Trophoblast cell (in vitro differentiated cells and primary cell): ENCODE measurements at regions not wholly inside any gene's neighbourhood (a gene's known extent, or its start where the extent isn't known, plus 50 kb on each side); places are given as distances from the start of the nearest gene placed in this dataset.
"Not testable (repeated sequence)": the region's sequence is repeated elsewhere in the genome, so short reads cannot be mapped to it uniquely, and the experiment has no call there.

ENCODE experiments used
- DNase-seq, 2 donors: peaks; one replicate each; pipeline ENCODE4 v3.0.0-alpha.2; 2016
- H2AFZ ChIP-seq: 2 replicates; pipeline ENCODE4 v1.6.1; 2013; ENCODE audit warnings: low read length, moderate library complexity, mild to moderate bottlenecking; ENCODE audit not compliant: insufficient read depth, poor library complexity
- H2AK5ac ChIP-seq: 2 replicates; pipeline ENCODE4 v1.6.1; 2013; ENCODE audit warnings: mild to moderate bottlenecking, low read length
- H2BK120ac ChIP-seq: 2 replicates; pipeline ENCODE4 v1.6.1; 2013; ENCODE audit warnings: low read length, mild to moderate bottlenecking, moderate library complexity; ENCODE audit not compliant: insufficient read depth, poor library complexity
- H2BK12ac ChIP-seq: 2 replicates; pipeline ENCODE4 v1.6.1; 2013; ENCODE audit warnings: mild to moderate bottlenecking, low read length, moderate library complexity
- H2BK5ac ChIP-seq: 2 replicates; pipeline ENCODE4 v1.6.1; 2013; ENCODE audit warnings: low read length, low read depth, moderate library complexity, mild to moderate bottlenecking; ENCODE audit not compliant: poor library complexity
- H3K14ac ChIP-seq: 2 replicates; pipeline ENCODE4 v1.6.1; 2013; ENCODE audit warnings: mild to moderate bottlenecking, low read length
- H3K18ac ChIP-seq: 2 replicates; pipeline ENCODE4 v1.6.1; 2013; ENCODE audit warnings: mild to moderate bottlenecking, low read length
- H3K23ac ChIP-seq: 2 replicates; pipeline ENCODE4 v1.6.1; 2013; ENCODE audit warnings: low read length
- H3K27ac ChIP-seq: 2 replicates; pipeline ENCODE4 v1.5.1; 2013; ENCODE audit warnings: low read depth, mild to moderate bottlenecking, inconsistent platforms, low read length, moderate library complexity
- H3K27me3 ChIP-seq: 2 replicates; pipeline ENCODE4 v1.6.1; 2013; ENCODE audit warnings: inconsistent platforms, mild to moderate bottlenecking, low read length, moderate library complexity; ENCODE audit not compliant: insufficient read depth
- H3K36me3 ChIP-seq, 2 experiments: 1 replicate in 1 of 2; 2 replicates in 1 of 2; pipeline ENCODE4 v1.6.1; 2013; ENCODE audit warnings: low read length in 2 of 2, mild to moderate bottlenecking in 2 of 2, moderate library complexity in 1 of 2; ENCODE audit not compliant: insufficient read depth in 2 of 2, control insufficient read depth in 1 of 2
- H3K4ac ChIP-seq: 2 replicates; pipeline ENCODE4 v1.6.1; 2013; ENCODE audit warnings: low read depth, mild to moderate bottlenecking, low read length, moderate library complexity
- H3K4me1 ChIP-seq, 2 experiments: 1 replicate in 1 of 2; 2 replicates in 1 of 2; pipeline ENCODE4 v1.6.1; 2013; ENCODE audit warnings: low read length in 2 of 2, mild to moderate bottlenecking in 2 of 2, moderate library complexity in 1 of 2; ENCODE audit not compliant: insufficient read depth in 2 of 2, control insufficient read depth in 1 of 2
- H3K4me2 ChIP-seq: 2 replicates; pipeline ENCODE4 v1.6.1; 2013; ENCODE audit warnings: inconsistent platforms, mild to moderate bottlenecking, low read length, moderate library complexity
- H3K4me3 ChIP-seq: 2 replicates; pipeline ENCODE4 v1.5.1; 2013; ENCODE audit warnings: mild to moderate bottlenecking, low read depth, low read length, inconsistent platforms
- H3K79me1 ChIP-seq: one replicate; pipeline ENCODE4 v1.6.1; 2013; ENCODE audit warnings: low read length
- H3K79me2 ChIP-seq: 2 replicates; pipeline ENCODE4 v1.6.1; 2013; ENCODE audit warnings: low read length, mild to moderate bottlenecking; ENCODE audit not compliant: control insufficient read depth, insufficient read depth, poor library complexity
- H3K9ac ChIP-seq: 2 replicates; pipeline ENCODE4 v1.6.1; 2013; ENCODE audit warnings: mild to moderate bottlenecking, low read length
- H3K9me3 ChIP-seq: 2 replicates; pipeline ENCODE4 v1.6.1; 2013; ENCODE audit warnings: low read depth, mild to moderate bottlenecking, control low read depth, inconsistent platforms, low read length; ENCODE audit not compliant: insufficient read depth
- H4K12ac ChIP-seq: 2 replicates; pipeline ENCODE4 v1.6.1; 2013; ENCODE audit warnings: low read depth, mild to moderate bottlenecking, low read length, moderate library complexity
- H4K8ac ChIP-seq: 2 replicates; pipeline ENCODE4 v1.6.1; 2013; ENCODE audit warnings: low read depth, mild to moderate bottlenecking, low read length, moderate library complexity
- H4K91ac ChIP-seq: one replicate; pipeline ENCODE4 v1.6.1; 2013; ENCODE audit warnings: low read depth, mild to moderate bottlenecking, low read length, moderate library complexity
- WGBS: extraction: QIAGEN DNeasy Blood & Tissue Kit; methylation state at CpG from one replicate; pipeline ENCODE4 v1.1.7; 2013; ENCODE audit warnings: missing lambda C conversion rate; ENCODE audit not compliant: insufficient read length, insufficient coverage; ENCODE audit errors: extremely low coverage; 5-methylcytosine and 5-hydroxymethylcytosine counted together

GRCh38 chr5:42176118-42176517 is 247.1 kb upstream of the GHR start:
- not testable (repeated sequence) for H4K8ac ChIP-seq, H3K36me3 ChIP-seq, H3K4me3 ChIP-seq, H3K4me1 ChIP-seq, H3K4ac ChIP-seq, H3K14ac ChIP-seq, H3K27ac ChIP-seq, DNase-seq, H3K23ac ChIP-seq, H2BK120ac ChIP-seq, H2AFZ ChIP-seq, H2BK5ac ChIP-seq, H3K27me3 ChIP-seq, H2AK5ac ChIP-seq, H3K79me1 ChIP-seq, H2BK12ac ChIP-seq, H3K9me3 ChIP-seq, H3K9ac ChIP-seq, H4K91ac ChIP-seq, H3K4me2 ChIP-seq, H4K12ac ChIP-seq, H3K79me2 ChIP-seq, H3K18ac ChIP-seq
- whole genome bisulfite sequencing = no CpG with 5 or more reads among the region's 3 CpGs

- not testable (repeated sequence) for H3K4me2 ChIP-seq, H4K12ac ChIP-seq
These were observed 243.4 kb upstream of the GHR start for GRCh38 chr5:42179843-42180242.

GRCh38 chr5:42216904-42217303 is 206.3 kb upstream of the GHR start:
- H2BK5ac ChIP-seq = no peak overlapping the region
- H3K9me3 ChIP-seq = no peaks in the 10 kb centered on the region
- H3K4me1 ChIP-seq = no peaks in the 10 kb centered on the region
- H3K27ac ChIP-seq = no peak overlapping the region
- no peak overlapping the region for H2AK5ac ChIP-seq
- H4K91ac ChIP-seq = no peak overlapping the region
- no peaks in the 10 kb centered on the region for H3K36me3 ChIP-seq
- H3K9ac ChIP-seq = no peak overlapping the region
- no peak overlapping the region for H2BK12ac ChIP-seq
- H3K14ac ChIP-seq = no peak overlapping the region
- H3K79me1 ChIP-seq = no peaks in the 10 kb centered on the region
- no peak overlapping the region for H4K8ac ChIP-seq
- H3K27me3 ChIP-seq = no peaks in the 10 kb centered on the region
- DNase-seq = no peak
- H3K4me3 ChIP-seq = no peak overlapping the region
- H2BK120ac ChIP-seq = no peak overlapping the region
- no CpG with 5 or more reads among the region's 4 CpGs for WGBS
- H3K18ac ChIP-seq = no peak overlapping the region
- no peak overlapping the region for H2AFZ ChIP-seq
- no peak overlapping the region for H3K4me2 ChIP-seq
- no peak overlapping the region for H3K23ac ChIP-seq
- no peak overlapping the region for H4K12ac ChIP-seq
- H3K79me2 ChIP-seq = no peaks in the 10 kb centered on the region
- no peak overlapping the region for H3K4ac ChIP-seq

More at GRCh38 chr5:42179843-42180242, 243.4 kb upstream of the GHR start:
- H4K8ac ChIP-seq, H3K27me3 ChIP-seq, H3K18ac ChIP-seq, H3K79me1 ChIP-seq, H3K4me1 ChIP-seq, H2AK5ac ChIP-seq, H2BK120ac ChIP-seq, H2BK5ac ChIP-seq, H3K23ac ChIP-seq, H3K4ac ChIP-seq, H2BK12ac ChIP-seq, H4K91ac ChIP-seq, H3K36me3 ChIP-seq, H3K79me2 ChIP-seq, H3K14ac ChIP-seq, H3K27ac ChIP-seq, H2AFZ ChIP-seq, H3K4me3 ChIP-seq, H3K9ac ChIP-seq, DNase-seq, H3K9me3 ChIP-seq: not testable (repeated sequence)
- WGBS = no CpG with 5 or more reads among the region's 1 CpG

GRCh38 chr5:42217791-42218190 is 205.4 kb upstream of the GHR start:
- no peak overlapping the region for H2AK5ac ChIP-seq
- no peaks in the 10 kb centered on the region for H3K9me3 ChIP-seq
- H3K79me2 ChIP-seq = no peaks in the 10 kb centered on the region
- no peak overlapping the region for H3K4me3 ChIP-seq
- no peak overlapping the region for H4K12ac ChIP-seq
- H4K91ac ChIP-seq = no peak overlapping the region
- no peak for DNase-seq
- no peak overlapping the region for H3K4me2 ChIP-seq
- no peaks in the 10 kb centered on the region for H3K36me3 ChIP-seq
- H3K27ac ChIP-seq = no peak overlapping the region
- H3K23ac ChIP-seq = no peak overlapping the region
- no peak overlapping the region for H2AFZ ChIP-seq
- no peaks in the 10 kb centered on the region for H3K4me1 ChIP-seq
- WGBS = no CpG with 5 or more reads among the region's 2 CpGs
- no peak overlapping the region for H2BK120ac ChIP-seq
- no peak overlapping the region for H3K9ac ChIP-seq
- no peak overlapping the region for H3K4ac ChIP-seq
- H3K18ac ChIP-seq = no peak overlapping the region
- no peak overlapping the region for H4K8ac ChIP-seq
- no peak overlapping the region for H3K14ac ChIP-seq
- H3K27me3 ChIP-seq = no peaks in the 10 kb centered on the region
- no peak overlapping the region for H2BK12ac ChIP-seq
- no peaks in the 10 kb centered on the region for H3K79me1 ChIP-seq
- H2BK5ac ChIP-seq = no peak overlapping the region
